Adrenal gland (tissue), 5 donors: ENCODE measurements at regions not wholly inside any gene's neighbourhood (a gene's known extent, or its start where the extent isn't known, plus 50 kb on each side); places are given as distances from the start of the nearest gene placed in this dataset.

Source experiments
- CTCF ChIP-seq, 6 experiments: fragments of 450-650 bp in 4 of 6; fragments of 200-600 bp in 2 of 6; sonication (generic) in 1 of 6; IDR thresholded peaks; 1 replicate in 5 of 6; 2 replicates in 1 of 6; pipeline versions ENCODE4 v1.5.1 to v1.8.0; 2016 to 2021; ENCODE audit warnings: antibody characterized with exemption in 6 of 6, mild to moderate bottlenecking in 2 of 6, moderate library complexity in 1 of 6
- POLR2A ChIP-seq, 2 donors: fragments of 450-650 bp; IDR thresholded peaks; one replicate each; pipeline ENCODE4 v1.6.1; 2017; ENCODE audit warnings: antibody characterized with exemption in 2 of 2, mild to moderate bottlenecking in 2 of 2, moderate library complexity in 1 of 2
- donor health status: DM: no; HTN: no; CAD: no.

- TF ChIP-seq CTCF (IDR thresholded peaks at IDR 0.05) (no peak), POLR2A (IDR thresholded peaks at IDR 0.05) (no peak)
Measured at GRCh38 chr3:35950021-35950420, 310.7 kb downstream of the ARPP21 start.
